Neutrophil (primary cell): ENCODE measurements at regions not wholly inside any gene's neighbourhood (a gene's known extent, or its start where the extent isn't known, plus 50 kb on each side); places are given as distances from the start of the nearest gene placed in this dataset.

Experiments
- H3K27ac ChIP-seq: fragments of 200-600 bp; sonication (generic); 2 replicates; pipeline ENCODE4 v1.5.1; 2016; ENCODE audit warnings: mild to moderate bottlenecking, moderate library complexity
- H3K27me3 ChIP-seq: fragments of 200-600 bp; sonication (generic); 2 replicates; pipeline ENCODE4 v1.6.0; 2016; ENCODE audit warnings: mild to moderate bottlenecking
- H3K36me3 ChIP-seq: fragments of 200-600 bp; sonication (generic); 2 replicates; pipeline ENCODE4 v1.5.1; 2017
- H3K4me1 ChIP-seq, 2 experiments: fragments of 200-600 bp in 1 of 2; sonication (generic) in 1 of 2; 1 replicate in 1 of 2; 2 replicates in 1 of 2; pipeline versions ENCODE4 v1.5.1 to v1.6.1; 2013 to 2016; ENCODE audit warnings: low read depth in 1 of 2, low read length in 1 of 2, mild to moderate bottlenecking in 1 of 2, moderate library complexity in 1 of 2; ENCODE audit not compliant: control insufficient read depth in 1 of 2, insufficient read depth in 1 of 2
- H3K4me3 ChIP-seq, 2 experiments: fragments of 200-600 bp in 1 of 2; sonication (generic) in 1 of 2; 1 replicate in 1 of 2; 2 replicates in 1 of 2; pipeline ENCODE4 v1.5.1; 2013 to 2016; ENCODE audit warnings: low read depth in 1 of 2, low read length in 1 of 2, mild to moderate bottlenecking in 1 of 2, moderate library complexity in 1 of 2
- H3K9me3 ChIP-seq: fragments of 200-600 bp; sonication (generic); 2 replicates; pipeline ENCODE4 v1.5.1; 2016
- CTCF ChIP-seq: fragments of 200-600 bp; sonication (generic); IDR thresholded peaks from 2 replicates; pipeline ENCODE4 v1.5.1; 2016; ENCODE audit warnings: antibody characterized with exemption

DNA sequence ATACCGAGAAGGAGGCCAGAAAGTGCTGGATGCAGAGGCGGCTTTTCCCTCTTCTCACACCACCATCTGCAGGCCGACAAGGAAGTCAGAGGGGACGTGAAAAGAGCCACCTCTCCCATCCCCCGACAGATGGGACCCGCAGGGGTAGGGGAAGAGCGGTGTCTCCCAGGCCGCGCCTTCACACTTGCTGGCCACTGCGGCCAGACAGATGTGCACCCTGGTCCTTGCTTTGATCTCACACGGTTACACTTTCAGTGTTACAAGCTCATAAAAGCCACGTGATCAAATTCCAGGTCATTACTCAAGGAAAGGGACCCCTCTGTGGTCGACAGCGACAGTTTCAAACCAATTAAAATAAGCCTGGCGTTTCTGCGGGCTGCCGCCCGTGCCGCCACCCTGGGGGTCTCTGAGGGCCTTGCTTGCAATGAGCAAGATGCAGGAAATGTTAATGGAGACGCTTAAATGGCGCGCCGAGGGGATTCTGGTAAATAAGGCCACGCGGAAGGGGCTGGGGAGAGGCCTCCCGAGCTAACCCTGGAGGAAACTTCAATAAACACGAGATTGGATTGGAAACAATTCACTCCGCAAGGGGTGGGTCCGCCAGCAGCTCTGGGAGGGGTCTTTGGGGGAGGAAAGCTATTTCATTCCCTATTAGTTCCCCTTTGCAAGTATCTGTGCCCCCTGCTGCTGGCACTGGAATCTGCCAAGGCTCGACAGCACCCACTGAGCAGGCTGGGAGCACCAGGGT, 240.9 kb downstream of the ENGASE start:
- Histone ChIP-seq H3K4me1 (no peaks in the 10 kb centered on the region), H3K9me3 (no peaks in the 10 kb centered on the region), H3K36me3 (no peaks in the 10 kb centered on the region), H3K27ac (no peak overlapping the region), H3K27me3 (peaks cover 53% of the 10 kb centered on the region), H3K4me3 (no peak overlapping the region)
- TF ChIP-seq CTCF: no peak

GRCh38 chr17:79314617-79315357, 240.2 kb downstream of the ENGASE start:
- Histone ChIP-seq H3K4me3 (no peak overlapping the region), H3K9me3 (no peaks in the 10 kb centered on the region), H3K27me3 (peaks cover 53% of the 10 kb centered on the region), H3K36me3 (no peaks in the 10 kb centered on the region), H3K27ac (no peak overlapping the region), H3K4me1 (no peaks in the 10 kb centered on the region)
- TF ChIP-seq CTCF: no peak

GRCh38 chr17:79311373-79311772, 236.7 kb downstream of the ENGASE start:
- no peaks in the 10 kb centered on the region for H3K9me3 ChIP-seq
- TF ChIP-seq CTCF: no peak
- H3K36me3 ChIP-seq: no peaks in the 10 kb centered on the region
- H3K4me3 ChIP-seq: no peak overlapping the region
- no peaks in the 10 kb centered on the region for H3K4me1 ChIP-seq
- no peak overlapping the region for H3K27ac ChIP-seq
- H3K27me3 ChIP-seq: peaks cover 36% of the 10 kb centered on the region

GRCh38 chr17:79306424-79307318, 232.0 kb downstream of the ENGASE start:
- TF ChIP-seq CTCF: no peak
- Histone ChIP-seq H3K27ac (no peak overlapping the region), H3K4me3 (no peak overlapping the region), H3K27me3 (peaks cover 41% of the 10 kb centered on the region), H3K9me3 (no peaks in the 10 kb centered on the region), H3K36me3 (no peaks in the 10 kb centered on the region), H3K4me1 (no peaks in the 10 kb centered on the region)

DNA sequence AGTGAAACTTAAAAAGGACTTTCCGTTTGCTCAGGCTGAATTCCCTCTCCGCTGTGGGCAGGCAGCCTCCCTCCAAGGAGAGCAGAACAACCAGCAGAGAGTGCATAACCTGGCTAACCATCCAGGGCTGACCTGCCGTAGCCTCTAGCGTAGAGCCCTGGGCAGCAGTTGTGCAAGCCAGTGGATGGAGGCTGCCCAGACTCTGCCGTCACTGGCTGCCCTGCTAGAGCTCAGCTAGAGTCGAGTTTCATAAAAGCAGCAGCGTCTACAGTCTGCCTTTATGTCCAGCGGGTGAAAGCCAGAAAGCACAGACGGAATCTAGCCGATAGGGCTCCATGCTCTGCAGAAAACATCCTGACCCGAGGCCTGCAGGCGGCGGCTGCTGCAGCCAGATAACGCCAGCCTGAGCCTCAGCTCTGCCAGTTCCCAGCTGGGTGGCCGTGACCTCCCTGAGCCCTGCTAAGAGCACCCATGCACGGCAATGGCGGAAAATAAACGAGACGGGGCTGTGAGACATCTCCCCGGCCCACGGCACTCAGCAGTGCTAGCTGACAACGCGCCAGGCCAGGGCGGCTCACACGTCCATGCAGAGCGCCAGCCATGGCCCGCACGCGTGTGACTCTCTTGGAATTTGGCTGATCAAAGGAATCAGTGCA, 231.3 kb downstream of the ENGASE start:
- H3K4me1 ChIP-seq: no peaks in the 10 kb centered on the region
- H3K27ac ChIP-seq: no peak overlapping the region
- no peak for TF ChIP-seq CTCF
- no peak overlapping the region for H3K4me3 ChIP-seq
- no peaks in the 10 kb centered on the region for H3K36me3 ChIP-seq
- H3K27me3 ChIP-seq: peaks cover 41% of the 10 kb centered on the region
- H3K9me3 ChIP-seq: no peaks in the 10 kb centered on the region
